ENCODE measurements at regions not wholly inside any gene's neighbourhood (a gene's known extent, or its start where the extent isn't known, plus 50 kb on each side); places are given as distances from the start of the nearest gene placed in this dataset.
"Not testable (repeated sequence)": the region's sequence is repeated elsewhere in the genome, so short reads cannot be mapped to it uniquely, and the experiment has no call there.

GRCh38 chr3:176839901-176840300, 357.4 kb downstream of the TBL1XR1 start:
- H3K4me3 ChIP-seq (ENCODE audit: low read length): no peak overlapping the region
- no peak overlapping the region for H3K27ac ChIP-seq (ENCODE audit: low read depth, low read length)
- no peaks in the 10 kb centered on the region for H3K9me3 ChIP-seq (ENCODE audit: insufficient read depth, low read depth, low read length)
- no peaks in the 10 kb centered on the region for H3K36me3 ChIP-seq (ENCODE audit: insufficient read depth, low read length)
- H3K4me1 ChIP-seq (ENCODE audit: insufficient read depth, low read length): no peaks in the 10 kb centered on the region
- no peak overlapping the region for H3K9ac ChIP-seq (ENCODE audit: low read depth, low read length)
- no peaks in the 10 kb centered on the region for H3K27me3 ChIP-seq (ENCODE audit: insufficient read depth, low read length)
- WGBS: 93% methylated on average over 2 of the region's 2 CpGs

GRCh38 chr3:176839466-176839865, 357.8 kb downstream of the TBL1XR1 start:
- Histone ChIP-seq H3K4me1 (ENCODE audit: insufficient read depth, low read length) (no peaks in the 10 kb centered on the region), H3K27ac (ENCODE audit: low read depth, low read length) (no peak overlapping the region), H3K36me3 (ENCODE audit: insufficient read depth, low read length) (no peaks in the 10 kb centered on the region), H3K9ac (ENCODE audit: low read depth, low read length) (no peak overlapping the region), H3K27me3 (ENCODE audit: insufficient read depth, low read length) (no peaks in the 10 kb centered on the region), H3K4me3 (ENCODE audit: low read length) (no peak overlapping the region), H3K9me3 (ENCODE audit: insufficient read depth, low read depth, low read length) (no peaks in the 10 kb centered on the region)
- WGBS: 93% methylated on average over 3 of the region's 3 CpGs

GRCh38 chr3:176827244-176827643, 370.0 kb downstream of the TBL1XR1 start:
- not testable (repeated sequence) for H3K9ac ChIP-seq (ENCODE audit: low read depth, low read length); H3K27ac ChIP-seq (ENCODE audit: low read depth, low read length); H3K27me3 ChIP-seq (ENCODE audit: insufficient read depth, low read length); H3K9me3 ChIP-seq (ENCODE audit: insufficient read depth, low read depth, low read length); H3K4me1 ChIP-seq (ENCODE audit: insufficient read depth, low read length); H3K4me3 ChIP-seq (ENCODE audit: low read length); H3K36me3 ChIP-seq (ENCODE audit: insufficient read depth, low read length)
- 89% methylated on average over 15 of the region's 15 CpGs for WGBS

GRCh38 chr3:176824811-176825210, 372.5 kb downstream of the TBL1XR1 start:
- H3K4me1 ChIP-seq (ENCODE audit: insufficient read depth, low read length): no peaks in the 10 kb centered on the region
- H3K27me3 ChIP-seq (ENCODE audit: insufficient read depth, low read length): no peaks in the 10 kb centered on the region
- H3K27ac ChIP-seq (ENCODE audit: low read depth, low read length): no peak overlapping the region
- WGBS: 54% methylated on average over 2 of the region's 3 CpGs
- no peak overlapping the region for H3K4me3 ChIP-seq (ENCODE audit: low read length)
- H3K9me3 ChIP-seq (ENCODE audit: insufficient read depth, low read depth, low read length): no peaks in the 10 kb centered on the region
- H3K36me3 ChIP-seq (ENCODE audit: insufficient read depth, low read length): no peaks in the 10 kb centered on the region
- H3K9ac ChIP-seq (ENCODE audit: low read depth, low read length): no peak overlapping the region

GRCh38 chr3:176820764-176821163, 376.5 kb downstream of the TBL1XR1 start:
- no peaks in the 10 kb centered on the region for H3K36me3 ChIP-seq (ENCODE audit: insufficient read depth, low read length)
- 96% methylated on average over 2 of the region's 2 CpGs for WGBS
- H3K4me3 ChIP-seq (ENCODE audit: low read length): no peak overlapping the region
- H3K27ac ChIP-seq (ENCODE audit: low read depth, low read length): no peak overlapping the region
- no peak overlapping the region for H3K9ac ChIP-seq (ENCODE audit: low read depth, low read length)
- no peaks in the 10 kb centered on the region for H3K9me3 ChIP-seq (ENCODE audit: insufficient read depth, low read depth, low read length)
- H3K4me1 ChIP-seq (ENCODE audit: insufficient read depth, low read length): no peaks in the 10 kb centered on the region
- no peaks in the 10 kb centered on the region for H3K27me3 ChIP-seq (ENCODE audit: insufficient read depth, low read length)

GRCh38 chr3:176816937-176817336, 380.3 kb downstream of the TBL1XR1 start:
- Histone ChIP-seq H3K4me3 (ENCODE audit: low read length) (no peak overlapping the region), H3K27me3 (ENCODE audit: insufficient read depth, low read length) (no peaks in the 10 kb centered on the region), H3K9ac (ENCODE audit: low read depth, low read length) (no peak overlapping the region), H3K36me3 (ENCODE audit: insufficient read depth, low read length) (no peaks in the 10 kb centered on the region), H3K9me3 (ENCODE audit: insufficient read depth, low read depth, low read length) (no peaks in the 10 kb centered on the region), H3K27ac (ENCODE audit: low read depth, low read length) (no peak overlapping the region), H3K4me1 (ENCODE audit: insufficient read depth, low read length) (no peaks in the 10 kb centered on the region; the same call in 1 of the 2 replicates)
- WGBS: 94% methylated on average over 18 of the region's 18 CpGs

GRCh38 chr3:176814285-176814684, 383.0 kb downstream of the TBL1XR1 start:
- 5% methylated on average over 12 of the region's 12 CpGs for WGBS
- Histone ChIP-seq H3K27me3 (ENCODE audit: insufficient read depth, low read length) (no peaks in the 10 kb centered on the region), H3K4me3 (ENCODE audit: low read length) (no peak overlapping the region), H3K9ac (ENCODE audit: low read depth, low read length) (no peak overlapping the region), H3K27ac (ENCODE audit: low read depth, low read length) (no peak overlapping the region), H3K4me1 (ENCODE audit: insufficient read depth, low read length) (no peaks in the 10 kb centered on the region; the same call in 1 of the 2 replicates), H3K9me3 (ENCODE audit: insufficient read depth, low read depth, low read length) (no peaks in the 10 kb centered on the region), H3K36me3 (ENCODE audit: insufficient read depth, low read length) (no peaks in the 10 kb centered on the region)

- H3K4me1 ChIP-seq (ENCODE audit: insufficient read depth, low read length): no peaks in the 10 kb centered on the region
- no peaks in the 10 kb centered on the region for H3K27me3 ChIP-seq (ENCODE audit: insufficient read depth, low read length)
- H3K9ac ChIP-seq (ENCODE audit: low read depth, low read length): no peak overlapping the region
- no peaks in the 10 kb centered on the region for H3K36me3 ChIP-seq (ENCODE audit: insufficient read depth, low read length)
- no peak overlapping the region for H3K4me3 ChIP-seq (ENCODE audit: low read length)
- H3K9me3 ChIP-seq (ENCODE audit: insufficient read depth, low read depth, low read length): no peaks in the 10 kb centered on the region
- no peak overlapping the region for H3K27ac ChIP-seq (ENCODE audit: low read depth, low read length)
- WGBS: 95% methylated on average over 2 of the region's 2 CpGs
Observed at GRCh38 chr3:176807938-176808337, 389.3 kb downstream of the TBL1XR1 start.

- H3K9me3 ChIP-seq (ENCODE audit: insufficient read depth, low read depth, low read length): no peaks in the 10 kb centered on the region
- peaks cover 27% of the 10 kb centered on the region for H3K4me1 ChIP-seq (ENCODE audit: insufficient read depth, low read length)
- no peaks in the 10 kb centered on the region for H3K36me3 ChIP-seq (ENCODE audit: insufficient read depth, low read length)
- 52% methylated on average over 2 of the region's 2 CpGs for WGBS
- H3K9ac ChIP-seq (ENCODE audit: low read depth, low read length): no peak overlapping the region
- H3K27ac ChIP-seq (ENCODE audit: low read depth, low read length): 0 out of 2 replicates have a peak overlapping the region, but pooled peaks have one; percentile 5
- H3K27me3 ChIP-seq (ENCODE audit: insufficient read depth, low read length): no peaks in the 10 kb centered on the region
- no peak overlapping the region for H3K4me3 ChIP-seq (ENCODE audit: low read length)
Observed at GRCh38 chr3:176799675-176800074, 397.6 kb downstream of the TBL1XR1 start.

GRCh38 chr3:176798680-176799079, 398.6 kb downstream of the TBL1XR1 start:
- H3K36me3 ChIP-seq (ENCODE audit: insufficient read depth, low read length): no peaks in the 10 kb centered on the region
- no peaks in the 10 kb centered on the region for H3K9me3 ChIP-seq (ENCODE audit: insufficient read depth, low read depth, low read length)
- H3K4me1 ChIP-seq (ENCODE audit: insufficient read depth, low read length): peaks cover 33% of the 10 kb centered on the region
- no peak overlapping the region for H3K27ac ChIP-seq (ENCODE audit: low read depth, low read length)
- H3K9ac ChIP-seq (ENCODE audit: low read depth, low read length): no peak overlapping the region
- no peaks in the 10 kb centered on the region for H3K27me3 ChIP-seq (ENCODE audit: insufficient read depth, low read length)
- no CpG with 5 or more reads among the region's 1 CpG for WGBS
- H3K4me3 ChIP-seq (ENCODE audit: low read length): no peak overlapping the region

GRCh38 chr3:176796371-176796770, 400.9 kb downstream of the TBL1XR1 start:
- Histone ChIP-seq H3K27me3 (ENCODE audit: insufficient read depth, low read length) (no peaks in the 10 kb centered on the region), H3K36me3 (ENCODE audit: insufficient read depth, low read length) (no peaks in the 10 kb centered on the region), H3K4me3 (ENCODE audit: low read length) (no peak overlapping the region), H3K4me1 (ENCODE audit: insufficient read depth, low read length) (peaks cover 33% of the 10 kb centered on the region), H3K9me3 (ENCODE audit: insufficient read depth, low read depth, low read length) (no peaks in the 10 kb centered on the region), H3K9ac (ENCODE audit: low read depth, low read length) (no peak overlapping the region), H3K27ac (ENCODE audit: low read depth, low read length) (peak overlapping the region; percentile 33; the same call in 1 of the 2 replicates)
- 86% methylated on average over 2 of the region's 2 CpGs for WGBS

- Histone ChIP-seq H3K9me3 (ENCODE audit: insufficient read depth, low read depth, low read length) (no peaks in the 10 kb centered on the region), H3K36me3 (ENCODE audit: insufficient read depth, low read length) (no peaks in the 10 kb centered on the region), H3K27me3 (ENCODE audit: insufficient read depth, low read length) (no peaks in the 10 kb centered on the region), H3K9ac (ENCODE audit: low read depth, low read length) (no peak overlapping the region), H3K4me1 (ENCODE audit: insufficient read depth, low read length) (peaks cover 33% of the 10 kb centered on the region), H3K4me3 (ENCODE audit: low read length) (no peak overlapping the region), H3K27ac (ENCODE audit: low read depth, low read length) (peak overlapping the region; percentile 33; the same call in 1 of the 2 replicates)
- WGBS: 20% methylated on average over 1 of the region's 2 CpGs
Observed at GRCh38 chr3:176795891-176796290, 401.4 kb downstream of the TBL1XR1 start.

Measured in HUES64 (cell line).